GM12801 (cell line): ENCODE measurements at regions not wholly inside any gene's neighbourhood (a gene's known extent, or its start where the extent isn't known, plus 50 kb on each side); places are given as distances from the start of the nearest gene placed in this dataset.

Experiments used
- CTCF ChIP-seq: IDR thresholded peaks from one replicate; pipeline ENCODE4 v1.5.1; 2011; ENCODE audit warnings: control low read depth; ENCODE audit not compliant: insufficient read length; ENCODE audit errors: extremely low read depth

GRCh38 chr3:26108846-26109489, 319.1 kb downstream of the OXSM start:
- no peak for TF ChIP-seq CTCF

- no peak for TF ChIP-seq CTCF
Observed at GRCh38 chr3:26114851-26115250, 325.0 kb downstream of the OXSM start.

- no peak for TF ChIP-seq CTCF
Observed at GRCh38 chr3:26118165-26118564, 328.3 kb downstream of the OXSM start.

GRCh38 chr3:26132942-26133341, 343.1 kb downstream of the OXSM start:
- no peak for TF ChIP-seq CTCF

- no peak for TF ChIP-seq CTCF
Observed at GRCh38 chr3:26141296-26141695, 351.4 kb downstream of the OXSM start.

GRCh38 chr3:26145769-26146168, 355.9 kb downstream of the OXSM start:
- no peak for TF ChIP-seq CTCF

- no peak for TF ChIP-seq CTCF
Observed at GRCh38 chr3:26171006-26171405, 381.1 kb downstream of the OXSM start.

- TF ChIP-seq CTCF, result no peak
Observed at GRCh38 chr3:26191556-26191955, 401.7 kb downstream of the OXSM start.
